NCI-H2081 treated with DMSO at 0.1 percent for 48 hours (cell line): ENCODE measurements at regions not wholly inside any gene's neighbourhood (a gene's known extent, or its start where the extent isn't known, plus 50 kb on each side); places are given as distances from the start of the nearest gene placed in this dataset.
"Not testable (repeated sequence)": the region's sequence is repeated elsewhere in the genome, so short reads cannot be mapped to it uniquely, and the experiment has no call there.

ENCODE experiments used
- DNase-seq: peaks from one replicate; lab custom pipeline; 2025; lab: John Stamatoyannopoulos, UW

DNA sequence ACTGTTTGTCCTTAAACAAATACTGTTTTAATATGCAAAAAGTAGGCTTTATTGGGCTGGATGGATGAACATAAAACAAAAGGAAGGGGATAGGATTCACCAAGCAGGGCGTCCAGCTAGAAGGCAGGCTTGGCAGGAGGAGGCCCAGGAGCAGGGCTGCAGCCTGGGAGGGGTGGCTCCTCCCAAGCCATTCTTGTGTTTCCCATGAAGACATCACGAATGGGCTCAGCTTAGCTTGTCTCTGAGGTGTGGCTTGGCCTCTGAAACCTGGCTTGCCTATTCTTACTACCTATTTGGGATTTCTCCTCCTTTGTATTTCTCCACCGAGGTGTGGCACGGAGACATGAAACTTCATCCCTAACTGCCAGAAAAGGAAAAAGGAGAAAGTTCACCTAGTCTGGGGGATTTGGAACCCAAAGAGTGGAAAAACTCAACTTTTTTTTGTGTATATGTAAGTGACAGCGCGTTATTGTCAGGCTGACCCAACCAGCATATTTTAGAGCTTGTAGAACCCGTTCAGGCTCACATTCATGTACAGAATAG, 481.9 kb upstream of the SPRED2 start:
- DNase-seq: no peak

DNA sequence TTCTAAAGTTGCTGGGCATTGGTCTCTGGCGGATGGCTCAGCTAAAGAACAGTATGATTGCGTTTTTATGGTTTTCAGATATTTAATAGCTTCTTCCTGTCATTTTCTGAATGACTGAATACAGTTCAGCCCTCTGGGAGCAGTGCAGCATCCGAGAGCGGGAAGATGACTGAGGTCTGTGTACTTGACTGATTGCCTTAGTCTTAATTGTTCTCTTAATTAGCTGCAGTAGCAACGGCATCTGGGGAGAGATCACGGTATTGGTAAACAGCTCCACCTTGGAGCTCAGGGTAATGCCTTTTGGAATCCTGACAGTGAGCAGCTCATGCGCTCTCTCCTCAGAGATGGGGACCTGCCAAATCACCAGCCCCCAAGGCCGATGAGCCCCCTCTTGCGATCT, 481.4 kb upstream of the SPRED2 start:
- DNase-seq: no peak

DNA sequence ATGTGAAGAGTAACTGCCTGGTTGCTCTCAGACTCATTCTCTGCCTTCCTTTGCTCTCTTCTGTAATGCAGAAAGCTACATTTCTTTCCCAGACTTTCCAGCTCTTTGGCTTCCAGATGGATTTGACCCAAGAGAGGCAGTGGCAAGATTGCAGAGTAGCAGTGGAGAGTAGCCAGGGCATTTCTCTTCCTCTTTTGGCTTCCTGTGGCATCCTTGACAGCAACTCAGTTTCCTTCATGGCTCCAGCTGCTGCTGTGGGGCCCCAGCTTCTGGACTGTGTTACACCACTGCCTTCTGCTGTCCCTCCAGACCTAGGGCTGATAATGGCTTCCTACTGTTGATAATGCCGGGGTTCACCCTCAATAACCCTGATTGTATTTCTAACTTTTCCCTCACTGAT, 469.4 kb upstream of the SPRED2 start:
- DNase-seq: no peak

DNA sequence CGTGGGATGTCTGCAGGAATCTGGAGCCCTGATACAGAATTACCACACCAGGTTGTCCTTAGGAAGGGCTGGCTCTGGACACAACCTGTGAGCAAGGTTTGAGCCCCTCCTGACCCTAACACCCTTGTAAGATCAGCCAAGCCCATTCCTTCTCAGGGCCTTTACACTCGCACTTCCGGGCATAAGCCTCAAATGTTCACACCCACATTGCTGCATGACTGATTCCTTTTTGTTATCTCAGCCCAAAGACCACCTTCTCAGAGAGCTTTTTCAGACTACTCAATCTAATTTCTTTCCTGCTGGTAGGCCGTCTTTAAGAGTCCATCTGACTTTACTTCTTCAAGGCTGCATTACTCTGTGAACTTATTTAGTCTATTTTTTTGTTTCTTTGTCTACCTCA, 464.0 kb upstream of the SPRED2 start:
- no peak for DNase-seq

DNA sequence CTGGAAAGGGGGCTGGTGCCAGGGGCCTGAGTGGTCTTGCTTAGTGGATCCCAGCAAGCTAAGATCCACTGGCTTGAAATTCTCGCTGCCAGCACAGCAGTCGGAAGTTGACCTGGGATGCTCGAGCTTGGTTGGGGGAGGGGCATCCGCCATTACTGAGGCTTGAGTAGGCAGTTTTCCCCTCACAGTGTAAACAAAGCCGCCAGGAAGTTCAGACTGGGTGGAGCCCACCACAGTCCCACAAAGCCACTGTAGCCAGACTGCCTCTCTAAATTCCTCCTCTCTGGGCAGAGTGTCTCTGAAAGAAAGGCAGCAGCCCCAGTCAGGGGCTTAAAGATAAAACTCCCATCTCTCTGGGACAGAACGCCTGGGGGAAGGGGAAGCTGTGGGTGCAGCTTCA, 457.7 kb upstream of the SPRED2 start:
- not testable (repeated sequence) for DNase-seq

DNA sequence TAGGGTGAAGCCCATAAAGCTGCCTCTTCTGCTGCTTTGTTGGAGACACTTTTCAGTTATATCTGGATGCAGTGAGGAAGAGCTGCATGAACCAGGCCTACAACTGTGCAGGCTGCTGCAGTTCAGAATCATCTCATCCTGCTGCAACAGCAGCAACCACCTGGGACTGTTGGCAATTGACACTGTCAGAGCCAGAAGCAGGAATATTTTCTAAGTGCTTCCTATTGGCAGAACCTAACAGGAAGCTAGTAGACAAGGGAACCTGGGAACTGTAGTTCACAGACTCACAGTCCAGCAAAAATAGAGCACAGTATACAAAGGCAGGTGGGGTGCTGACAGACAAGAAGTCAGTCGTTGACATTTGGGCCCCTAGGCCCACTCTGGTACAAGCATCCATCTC, 452.9 kb upstream of the SPRED2 start:
- DNase-seq: no peak

DNA sequence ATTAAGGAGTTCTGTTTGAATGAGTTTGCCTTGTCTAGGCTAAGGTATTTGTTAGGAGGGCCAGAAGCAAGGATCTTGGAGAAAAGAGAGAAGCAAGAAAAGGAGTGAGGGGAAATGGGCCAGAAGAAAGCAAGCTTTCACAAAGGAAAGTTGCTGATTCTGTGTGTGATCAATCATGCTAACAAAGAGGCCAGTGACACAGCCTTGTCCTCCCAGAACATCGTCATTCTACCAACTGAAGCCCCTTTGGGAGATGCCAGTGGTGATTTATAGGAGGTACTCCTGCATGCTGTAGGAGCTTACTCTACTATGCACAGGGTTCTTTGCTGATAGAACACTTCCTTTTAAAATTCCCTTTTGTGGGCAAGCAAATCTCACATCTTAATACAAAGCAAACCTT, 449.2 kb upstream of the SPRED2 start:
- DNase-seq: no peak

DNA sequence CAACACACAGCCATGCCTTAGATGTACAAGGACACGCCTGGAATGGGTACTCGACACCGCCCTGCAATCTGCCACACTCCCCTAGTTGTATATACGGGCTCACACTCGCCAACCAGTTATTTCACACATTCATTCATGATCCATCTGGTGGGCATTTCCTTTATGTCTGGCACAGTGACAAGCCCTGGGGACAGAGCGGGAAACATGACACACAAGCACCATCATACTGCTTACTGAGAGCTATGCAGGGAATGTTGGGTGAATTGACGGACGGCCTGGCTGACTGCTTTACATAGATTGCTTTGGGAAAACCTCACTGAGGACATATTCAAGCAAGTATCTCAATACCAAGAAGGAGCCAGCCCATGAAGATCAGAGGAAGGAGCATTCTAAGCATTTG, 448.0 kb upstream of the SPRED2 start:
- DNase-seq: no peak

DNA sequence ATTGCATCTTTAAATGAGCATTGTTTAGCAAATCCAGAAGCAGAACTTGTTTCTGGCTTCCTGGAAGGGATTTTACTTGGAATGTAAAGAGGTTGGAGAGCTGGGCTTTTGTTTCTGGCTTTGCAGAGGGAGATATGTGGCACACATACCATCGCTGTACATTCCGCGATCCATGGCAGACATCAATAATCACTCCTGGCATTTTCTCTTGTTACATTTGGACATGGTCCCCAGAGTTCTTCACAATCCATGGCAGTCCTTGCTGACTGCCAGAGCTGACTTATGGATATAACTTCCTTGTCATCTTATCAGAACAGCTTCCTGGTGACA, 445.6 kb upstream of the SPRED2 start:
- DNase-seq: no peak

DNA sequence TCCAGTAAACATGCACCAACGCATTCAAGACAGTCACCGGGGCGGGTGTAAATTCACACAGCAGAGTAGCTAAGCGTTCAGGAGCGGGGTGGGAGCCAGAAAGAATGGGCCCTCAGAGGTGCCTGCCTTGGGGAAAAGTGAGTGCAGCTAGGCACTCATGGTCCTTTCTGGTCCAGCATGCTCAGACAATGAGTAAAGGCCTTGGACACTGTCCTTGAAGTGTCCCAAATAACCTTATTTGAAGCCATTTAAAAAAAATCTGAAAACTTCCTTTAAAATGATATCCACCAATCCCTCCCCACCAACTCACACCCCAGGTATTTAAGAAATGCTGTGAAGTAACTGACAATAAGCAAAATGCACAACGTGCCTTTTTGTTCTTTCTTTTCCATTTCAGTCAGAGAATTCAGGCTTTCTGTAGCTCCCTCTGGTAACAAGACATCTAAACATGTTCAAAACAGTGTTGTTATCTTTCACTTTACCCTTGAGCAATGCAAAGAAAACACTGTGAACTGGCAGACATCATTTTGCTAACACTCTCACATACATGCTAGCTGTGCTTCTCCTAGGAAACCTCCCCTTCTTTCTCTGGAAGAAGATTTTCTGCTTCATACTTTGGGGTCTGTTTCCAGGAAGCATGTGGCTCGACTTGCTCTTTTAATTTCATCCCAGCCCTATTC, 445.1 kb upstream of the SPRED2 start:
- no peak for DNase-seq

DNA sequence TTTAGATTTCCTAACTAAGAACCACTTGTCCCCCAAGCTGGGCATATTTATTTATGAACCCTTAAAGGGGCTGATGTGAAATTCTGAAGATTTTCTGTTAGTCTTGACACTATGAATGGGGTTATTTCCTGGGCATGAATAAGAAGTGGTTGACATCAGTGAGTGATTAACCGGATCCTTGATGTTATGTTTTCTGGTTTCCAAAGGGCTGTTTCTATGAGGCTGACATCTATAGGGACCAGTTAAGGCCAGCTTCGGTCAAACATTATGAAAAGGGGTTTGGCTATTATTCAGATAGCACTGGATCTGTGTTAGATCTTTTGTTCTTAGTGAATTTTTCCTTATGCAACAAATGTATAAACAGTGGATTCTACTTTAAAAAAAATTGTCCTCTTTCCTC, 443.7 kb upstream of the SPRED2 start:
- DNase-seq: no peak

DNA sequence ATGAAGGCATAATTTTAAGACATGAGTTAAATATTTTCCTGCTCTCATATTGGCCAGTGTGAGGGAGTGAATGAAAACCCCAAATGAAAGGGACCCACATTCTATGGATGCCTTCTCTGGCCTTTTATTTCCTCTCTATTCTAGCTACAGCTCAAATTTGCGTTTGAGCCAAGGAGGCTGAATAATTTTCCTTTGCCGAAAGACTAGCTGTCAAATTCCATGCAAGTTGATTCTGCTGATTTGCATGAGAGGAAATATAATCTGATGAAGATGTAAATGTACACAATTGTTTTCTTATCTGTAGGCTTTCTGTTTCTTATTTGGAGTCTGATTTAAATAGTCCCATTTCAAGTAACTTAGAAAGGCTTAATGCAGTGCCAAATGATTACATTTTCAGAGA, 438.4 kb upstream of the SPRED2 start:
- no peak for DNase-seq

DNA sequence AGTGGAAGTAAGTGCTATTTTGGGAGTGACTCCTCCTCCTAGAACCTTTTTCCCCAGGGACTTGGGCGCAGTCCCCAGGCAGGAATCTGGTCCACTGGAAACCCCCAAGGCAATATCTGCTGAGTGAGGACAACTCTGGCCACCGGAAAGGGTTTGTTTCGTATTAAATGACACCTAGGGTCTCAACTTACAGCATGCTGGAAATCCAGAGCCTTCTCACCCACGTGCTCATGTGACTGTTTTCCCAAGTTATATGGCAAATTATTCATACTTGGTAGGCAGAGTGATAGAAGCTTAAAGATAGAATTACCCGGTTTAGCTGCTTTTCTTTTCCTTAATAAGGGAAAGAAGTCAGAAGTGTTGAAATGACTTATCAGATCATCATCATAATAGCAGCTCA, 436.9 kb upstream of the SPRED2 start:
- DNase-seq: no peak

DNA sequence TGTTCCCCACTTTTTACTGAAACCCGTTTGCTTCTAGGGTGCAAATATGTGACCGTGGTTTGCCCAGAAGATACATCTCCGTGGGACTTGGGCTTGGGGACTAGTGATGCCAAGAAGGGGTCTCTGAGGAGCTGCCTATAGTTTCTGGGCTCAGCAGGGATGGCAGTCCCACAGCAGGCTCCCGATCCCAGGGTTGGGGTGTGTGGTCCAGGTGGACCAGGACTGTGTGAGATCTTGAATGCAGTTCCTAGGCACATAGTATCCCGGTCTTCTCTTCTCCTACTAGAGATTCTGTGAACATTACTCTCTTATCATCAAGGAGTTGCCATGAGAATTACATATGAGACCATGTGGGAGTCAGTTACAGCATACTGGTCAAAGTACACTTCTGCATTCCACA, 435.8 kb upstream of the SPRED2 start:
- DNase-seq: no peak

DNA sequence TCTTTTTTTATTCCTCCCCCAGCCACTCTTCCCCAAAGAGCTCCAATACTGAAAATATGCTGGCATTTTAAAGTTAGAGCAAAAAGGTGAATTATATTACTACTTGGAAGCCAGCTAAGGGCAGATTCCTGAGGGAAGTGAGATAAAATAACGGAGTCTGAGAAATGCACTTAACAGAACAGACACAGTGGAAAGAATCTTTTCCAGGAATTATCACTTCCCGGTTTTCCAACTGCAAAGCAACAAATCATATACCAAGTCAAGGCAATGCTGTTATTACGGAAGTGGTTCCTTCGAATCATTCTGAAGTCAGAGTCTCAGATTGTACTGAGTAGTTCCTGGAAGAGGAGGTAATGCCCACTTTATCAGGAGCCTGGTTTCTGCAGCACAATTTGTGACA, 435.0 kb upstream of the SPRED2 start:
- no peak for DNase-seq

DNA sequence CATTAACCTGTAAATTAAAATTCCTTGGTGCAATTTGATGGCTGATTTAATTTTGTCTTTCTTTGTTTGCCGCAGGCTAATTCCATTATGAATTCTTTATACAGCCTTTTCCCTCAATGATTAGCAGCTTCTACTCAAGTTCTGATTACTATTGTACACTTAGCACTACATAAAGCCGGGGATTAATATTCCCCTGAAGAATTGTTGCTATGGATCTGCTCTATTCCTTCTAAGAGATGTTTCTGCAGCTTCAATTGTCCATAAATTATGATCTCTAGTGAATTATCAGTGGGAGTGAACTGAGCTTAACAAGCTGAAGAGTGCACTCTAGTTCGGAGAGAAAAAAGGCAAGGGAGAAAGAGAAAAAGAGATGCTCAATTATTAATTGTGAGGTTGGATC, 433.7 kb upstream of the SPRED2 start:
- DNase-seq: no peak

DNA sequence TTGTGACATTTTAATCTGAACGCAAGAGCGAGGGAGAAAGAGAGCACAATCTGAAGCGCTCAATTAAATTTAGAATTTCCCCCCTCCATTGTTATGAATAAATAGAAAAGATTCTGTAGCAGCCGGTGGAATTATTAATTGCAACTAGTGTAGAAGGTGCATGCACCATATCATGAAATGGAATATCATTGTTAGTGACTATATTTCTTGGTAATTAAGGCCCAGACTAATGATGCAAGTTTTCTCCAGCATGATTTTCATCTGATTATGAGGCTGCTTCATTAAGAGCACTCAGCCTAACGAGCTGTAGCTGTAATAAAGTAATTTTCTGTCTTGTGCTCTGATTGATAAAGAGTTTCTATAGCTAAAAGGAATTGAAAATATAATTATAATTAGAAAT, 432.2 kb upstream of the SPRED2 start:
- no peak for DNase-seq

DNA sequence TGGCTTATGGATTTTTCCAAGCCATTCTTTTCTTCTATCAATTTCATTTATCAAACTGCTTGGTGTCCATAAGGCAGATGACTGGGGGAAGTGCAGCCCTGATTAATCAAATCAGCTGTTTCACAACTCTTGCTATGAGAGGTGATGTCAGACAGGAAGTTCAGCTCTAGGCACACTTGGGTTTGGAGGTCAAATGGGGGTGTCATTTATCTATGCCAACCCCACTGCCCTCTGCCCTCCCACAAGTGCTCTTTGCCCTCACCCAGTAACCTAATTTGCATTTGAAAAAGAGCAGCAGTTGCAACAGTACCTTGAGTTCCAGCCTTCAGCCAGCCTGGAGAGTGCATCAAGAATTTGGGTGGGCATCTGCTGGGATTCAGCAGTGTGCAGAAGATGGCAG, 431.3 kb upstream of the SPRED2 start:
- DNase-seq: no peak

DNA sequence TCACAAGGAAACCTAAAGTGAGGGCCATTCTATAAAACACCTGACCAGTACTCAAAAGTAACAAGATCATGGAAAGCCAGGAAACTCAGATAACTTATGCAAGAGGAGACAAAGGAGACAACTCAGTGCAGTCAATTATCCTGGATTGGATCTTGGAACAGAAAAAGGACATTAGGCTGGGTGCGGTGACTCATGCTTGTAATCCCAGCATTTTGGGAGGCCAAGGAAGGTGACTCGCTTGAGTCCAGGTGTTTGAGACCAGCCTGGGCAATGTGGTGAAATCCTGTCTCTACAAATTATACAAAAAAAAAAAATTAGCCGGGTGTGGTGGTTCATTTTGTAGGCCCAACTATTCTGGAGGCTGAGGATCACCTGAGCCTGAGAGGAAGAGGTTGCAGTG, 424.5 kb upstream of the SPRED2 start:
- no peak for DNase-seq

DNA sequence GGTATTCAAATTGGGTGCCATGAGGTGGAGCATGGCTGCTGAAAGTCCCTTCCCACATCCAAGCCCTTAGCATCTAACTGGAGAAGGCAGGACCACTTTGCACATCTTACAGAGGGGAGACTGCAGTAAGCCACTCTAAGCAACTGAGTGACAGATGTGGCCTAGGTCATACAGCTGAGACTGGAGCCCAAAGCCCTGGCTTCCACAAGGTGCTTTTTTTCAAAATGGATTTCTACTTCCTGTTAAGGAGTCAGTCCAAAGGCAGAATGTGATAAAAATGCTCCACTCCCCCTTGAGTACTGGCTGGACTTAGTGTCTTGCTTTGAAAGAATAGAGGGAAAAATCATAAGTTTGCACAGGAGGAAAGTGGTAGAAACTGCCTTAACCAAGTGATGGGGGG, 424.0 kb upstream of the SPRED2 start:
- DNase-seq: no peak

DNA sequence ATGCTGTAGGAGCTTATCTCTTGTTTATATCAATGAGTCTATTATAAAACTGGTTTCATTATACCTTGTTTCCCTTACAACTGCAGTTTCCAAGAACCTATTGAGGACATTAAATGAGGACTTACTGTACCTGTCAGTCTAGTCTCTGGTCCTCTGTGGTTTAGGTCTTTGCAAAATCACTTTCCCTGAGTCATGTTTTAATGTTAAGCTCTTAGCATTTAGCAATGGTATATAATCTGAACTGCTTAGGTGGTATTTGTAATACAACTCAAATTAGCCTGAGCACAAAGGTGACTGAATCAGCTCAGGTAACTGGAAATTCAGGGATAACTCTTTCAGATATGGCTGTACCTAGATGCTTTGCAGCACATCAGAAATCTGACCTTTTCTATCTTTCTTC, 418.3 kb upstream of the SPRED2 start:
- DNase-seq: no peak

DNA sequence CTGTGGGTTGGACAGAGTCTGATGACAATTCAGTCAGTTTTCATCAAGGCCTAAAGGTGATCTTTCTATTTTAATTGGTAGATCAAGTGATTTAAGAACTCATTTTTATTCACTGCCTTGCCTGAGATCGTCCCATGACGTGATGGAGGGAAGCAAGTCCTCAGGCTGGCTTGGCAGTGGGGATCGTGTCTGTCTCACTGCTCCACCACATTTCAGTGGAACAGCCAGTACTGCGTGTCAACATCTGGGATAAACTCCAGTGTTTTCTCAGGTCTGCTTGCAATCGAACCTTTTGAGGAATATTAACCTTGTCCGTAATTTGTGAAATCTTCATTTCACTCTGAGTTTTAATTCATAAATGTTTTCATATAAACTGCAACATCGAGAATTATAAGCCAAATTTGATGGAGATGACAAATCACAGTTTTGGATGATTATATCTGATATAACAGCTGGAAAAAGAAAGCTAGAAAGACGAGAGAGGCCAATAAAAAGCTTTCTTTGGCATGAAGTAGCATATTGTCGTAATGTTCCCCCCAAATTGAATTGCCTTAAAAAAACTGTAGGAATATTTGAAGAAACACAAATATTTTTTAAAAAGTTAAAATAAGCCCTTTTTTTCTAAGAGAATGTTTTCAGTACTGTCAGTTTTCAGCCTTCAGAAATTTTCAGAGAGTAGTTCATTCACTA, 414.7 kb upstream of the SPRED2 start:
- DNase-seq: no peak

DNA sequence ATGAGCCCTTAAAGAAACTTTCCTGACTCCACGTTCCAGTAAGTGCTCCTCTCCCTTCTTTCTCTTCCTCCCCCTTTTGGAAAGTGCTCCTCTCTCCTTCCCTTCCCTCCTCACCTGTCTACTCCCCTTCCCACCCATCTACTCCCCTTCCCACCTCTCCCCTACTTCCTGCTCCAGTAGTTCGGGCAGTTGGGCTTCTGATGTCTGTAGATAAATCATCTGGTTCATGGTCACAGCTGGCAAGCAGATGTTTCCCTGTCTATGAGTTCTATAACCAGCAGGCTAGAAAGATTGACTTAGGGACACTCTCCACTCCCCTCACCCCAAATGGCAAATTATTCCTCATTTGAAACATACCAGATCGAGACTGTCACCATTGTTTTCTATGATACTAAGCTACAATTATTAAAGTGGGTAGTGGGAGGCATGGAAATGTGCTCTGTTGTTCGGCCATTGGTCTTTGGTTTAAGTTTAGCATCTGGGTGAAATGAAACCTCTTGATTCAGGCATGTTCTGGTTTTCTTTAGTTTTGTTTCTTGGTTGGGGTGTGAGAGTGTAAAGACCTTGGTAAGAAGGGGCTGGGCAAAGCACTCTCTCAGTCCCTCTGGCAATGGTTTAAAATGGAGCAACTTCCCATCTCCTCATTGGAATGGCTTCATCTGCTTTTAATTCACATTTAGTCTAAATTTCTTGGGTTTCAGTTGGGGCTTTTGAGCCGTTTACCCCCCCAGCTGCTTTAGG, 413.2 kb upstream of the SPRED2 start:
- DNase-seq: no peak
